ENCODE measurements at regions not wholly inside any gene's neighbourhood (a gene's known extent, or its start where the extent isn't known, plus 50 kb on each side); places are given as distances from the start of the nearest gene placed in this dataset.

DNA sequence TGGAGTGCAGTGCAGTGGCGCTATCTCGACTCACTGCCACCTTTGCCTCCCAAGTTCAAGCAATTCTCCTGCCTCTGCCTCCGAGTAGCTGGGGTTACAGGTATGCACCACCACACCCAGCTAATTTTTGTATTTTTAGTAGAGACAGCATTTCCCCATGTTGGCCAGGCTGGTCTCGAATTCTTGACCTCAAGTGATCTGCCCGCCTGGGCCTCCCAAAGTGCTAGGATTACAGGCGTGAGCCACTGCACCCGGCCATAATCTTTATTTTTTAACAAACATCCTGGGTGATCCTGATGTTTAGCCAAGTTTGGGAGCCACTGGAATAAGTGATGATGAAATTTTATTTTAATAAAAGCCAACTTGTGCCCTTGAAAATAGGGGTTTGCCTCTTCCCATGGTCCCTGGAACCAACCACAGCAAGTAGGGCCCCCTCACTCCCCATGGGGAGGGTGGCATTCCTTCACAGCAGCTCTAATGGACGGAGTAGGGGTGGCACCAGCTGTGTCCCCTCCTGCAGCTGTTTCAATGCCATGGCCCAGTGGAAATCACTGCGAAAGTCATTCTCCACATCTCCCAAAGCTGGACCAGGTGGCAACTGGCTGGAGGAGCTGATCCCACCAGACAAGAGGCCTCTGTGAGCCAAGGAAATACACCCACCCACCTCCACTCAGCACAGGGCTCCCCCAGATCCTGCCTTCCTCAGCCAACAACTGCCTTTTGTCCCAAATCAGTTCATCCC, 194.8 kb downstream of the ZFP36L2 start:
- DNase-seq: no peak

GRCh38 chr2:43030551-43031307, 195.7 kb downstream of the ZFP36L2 start:
- DNase-seq: no peak

DNA sequence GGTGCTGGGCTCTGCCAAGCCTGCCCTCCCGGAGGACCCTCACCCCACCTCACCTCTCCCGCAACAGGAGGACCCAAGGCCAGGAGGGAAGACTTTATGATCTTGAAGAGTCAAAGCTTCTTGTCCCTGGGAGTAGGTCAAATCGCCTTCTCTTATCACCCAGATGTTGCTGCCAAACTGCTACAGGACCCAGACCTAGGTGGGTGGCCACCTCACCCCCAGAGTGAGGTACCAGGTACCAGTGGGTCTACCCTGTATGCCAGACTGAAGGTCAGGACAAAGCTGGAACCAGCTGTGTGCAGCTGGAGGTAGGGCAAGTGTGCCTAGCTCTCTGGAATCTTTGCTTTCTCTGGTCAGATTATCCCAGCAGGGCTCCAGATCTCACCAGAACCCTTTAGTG, 197.2 kb downstream of the ZFP36L2 start:
- DNase-seq: no peak

DNA sequence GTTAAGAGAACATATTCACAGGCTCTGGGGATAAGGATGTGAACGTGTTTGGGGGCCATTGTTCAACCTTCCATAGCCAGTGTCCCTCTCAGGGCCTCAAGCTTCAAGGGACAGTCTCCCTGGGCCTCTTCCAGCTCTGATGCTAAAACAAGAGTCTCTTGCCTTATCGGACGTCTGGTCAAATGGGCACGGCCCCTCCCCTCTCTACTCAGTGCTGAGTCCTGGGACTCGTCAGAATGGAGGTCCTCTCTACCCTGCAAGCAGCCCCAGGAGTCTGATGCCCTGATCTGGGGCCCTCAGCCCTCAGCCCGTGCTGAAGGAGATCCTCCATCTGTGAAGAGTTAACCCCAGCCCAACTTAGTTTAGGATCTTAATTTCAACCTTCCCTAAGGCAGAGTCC, 198.2 kb downstream of the ZFP36L2 start:
- DNase-seq: no peak

DNA sequence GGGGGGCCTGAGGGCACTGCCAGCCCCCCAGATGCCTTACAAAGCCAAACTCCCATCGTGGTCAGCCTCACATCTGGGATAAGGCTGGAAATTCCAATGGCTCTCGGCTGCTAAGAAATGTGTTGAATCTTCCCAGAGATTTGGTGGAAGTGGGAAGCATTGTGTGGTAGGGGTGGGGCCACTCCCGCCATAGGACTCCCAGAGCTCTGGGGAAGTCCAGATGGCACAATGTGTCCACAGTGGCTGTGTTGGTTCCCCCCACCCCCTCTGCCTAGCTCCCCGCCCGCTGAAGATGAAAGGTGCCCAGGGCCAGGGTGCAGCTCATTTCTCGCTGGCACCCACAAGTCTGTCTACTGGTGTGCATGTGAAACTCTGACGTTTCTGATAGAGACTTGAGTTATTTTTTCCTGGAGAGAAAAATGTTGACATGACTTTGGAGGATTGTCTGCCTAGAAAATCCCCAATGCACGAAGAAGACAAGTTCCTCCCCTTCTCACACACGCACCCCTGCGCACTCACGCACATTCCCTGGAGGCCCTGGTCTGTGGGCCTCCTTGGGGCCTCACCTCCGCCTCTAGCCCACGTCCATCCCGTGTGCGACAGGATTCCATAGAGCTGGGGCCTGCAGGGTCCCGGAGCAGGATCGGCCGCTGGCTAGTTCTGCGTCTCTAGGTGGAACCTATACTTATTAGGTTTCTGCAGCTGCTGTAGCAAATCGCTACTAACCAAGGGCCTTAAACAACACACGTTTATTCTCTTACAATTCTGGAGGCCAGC, 199.1 kb downstream of the ZFP36L2 start:
- no peak for DNase-seq

DNA sequence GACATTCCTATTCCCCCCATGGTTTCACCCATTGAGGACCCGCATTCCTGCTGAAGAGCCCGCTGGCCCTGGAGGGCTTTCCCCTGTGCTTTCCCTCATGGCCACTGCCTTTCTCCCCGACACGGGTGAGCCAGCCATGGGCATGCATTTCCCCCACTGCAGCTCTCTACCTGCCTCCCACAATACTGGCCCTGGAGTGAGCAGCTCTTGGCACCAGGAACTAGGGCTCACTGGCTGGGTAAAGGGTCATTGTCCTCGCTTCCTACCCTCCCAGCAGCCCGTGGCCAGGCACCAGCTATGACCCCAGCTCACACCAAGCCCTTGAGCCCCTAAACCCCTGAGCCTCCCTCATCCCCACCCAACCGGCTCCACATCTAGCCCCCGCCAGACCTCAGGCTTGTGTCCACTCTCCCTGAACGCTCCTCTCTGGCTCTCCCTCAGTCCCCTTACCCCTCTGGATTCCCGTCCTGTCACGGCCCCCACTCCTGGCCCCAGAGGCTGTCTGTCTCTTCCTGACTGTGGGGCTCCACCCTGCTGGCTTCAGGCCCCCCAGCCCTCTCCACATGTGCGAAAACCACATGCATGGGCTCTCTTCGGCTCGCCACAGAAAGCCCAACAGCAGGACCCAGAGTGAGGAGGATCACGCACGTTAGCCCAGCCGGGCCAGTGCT, 199.8 kb downstream of the ZFP36L2 start:
- no peak for DNase-seq

GRCh38 chr2:43025709-43026295, 200.6 kb downstream of the ZFP36L2 start:
- no peak for DNase-seq

DNA sequence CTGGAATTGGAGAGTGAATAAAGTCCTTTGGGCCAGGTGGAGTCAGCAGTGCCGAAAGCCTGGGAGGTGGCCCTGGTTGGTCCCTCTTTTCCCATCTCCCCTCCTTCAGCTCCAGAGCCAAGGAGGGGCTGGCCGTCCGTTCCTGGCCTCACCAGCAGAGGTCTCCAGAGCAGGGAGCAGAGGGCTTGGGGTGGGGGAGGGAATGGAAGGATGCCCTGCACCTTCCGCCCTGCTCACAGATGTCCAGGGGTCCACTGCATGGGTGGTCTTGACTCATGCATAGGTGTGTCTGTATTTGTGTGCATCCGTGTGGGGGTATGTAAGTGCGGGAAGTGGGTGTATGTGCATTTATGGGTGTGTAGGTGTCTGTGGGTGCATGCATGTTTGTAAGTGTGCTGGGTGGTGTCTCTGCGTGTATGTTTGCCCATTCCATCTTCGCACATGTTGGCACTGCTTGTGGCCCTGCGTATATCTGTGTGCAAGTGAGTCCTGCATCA, 201.8 kb downstream of the ZFP36L2 start:
- DNase-seq: peak; percentile 32

DNA sequence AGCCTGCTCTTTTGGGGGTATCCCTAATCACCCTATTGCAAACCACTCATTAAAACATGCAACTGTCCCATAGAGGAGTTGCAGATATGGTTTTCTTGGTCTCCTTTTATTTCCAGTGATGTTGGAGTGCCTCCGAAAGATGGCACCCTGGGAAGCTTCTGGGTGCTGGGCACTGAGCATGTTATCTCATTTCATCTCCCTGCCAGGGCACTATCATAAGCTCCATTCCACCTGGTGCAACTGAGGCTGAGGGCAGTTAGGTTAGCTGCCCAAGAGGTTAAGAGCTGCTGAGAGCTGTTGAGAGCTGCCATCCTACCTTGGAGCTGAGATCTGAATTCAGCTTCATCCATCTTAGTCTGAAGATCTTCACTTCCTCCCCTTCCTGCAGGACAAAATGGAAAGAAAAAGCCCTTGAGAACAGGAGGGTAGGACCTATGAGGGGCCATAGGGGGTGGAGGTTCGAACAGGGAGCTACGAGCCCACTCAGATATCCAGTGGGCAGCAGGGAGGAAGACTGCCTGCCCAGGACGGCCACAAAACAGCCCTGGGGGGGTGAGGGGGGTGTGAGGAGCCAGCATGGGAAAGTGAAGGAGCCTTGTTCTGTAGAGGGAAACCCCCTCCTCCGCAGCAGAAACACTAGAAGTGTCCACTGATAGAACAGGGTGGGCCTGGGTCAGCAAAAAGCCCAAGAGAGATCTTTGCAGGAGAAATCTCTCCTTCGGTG, 202.5 kb downstream of the ZFP36L2 start:
- no peak for DNase-seq

DNA sequence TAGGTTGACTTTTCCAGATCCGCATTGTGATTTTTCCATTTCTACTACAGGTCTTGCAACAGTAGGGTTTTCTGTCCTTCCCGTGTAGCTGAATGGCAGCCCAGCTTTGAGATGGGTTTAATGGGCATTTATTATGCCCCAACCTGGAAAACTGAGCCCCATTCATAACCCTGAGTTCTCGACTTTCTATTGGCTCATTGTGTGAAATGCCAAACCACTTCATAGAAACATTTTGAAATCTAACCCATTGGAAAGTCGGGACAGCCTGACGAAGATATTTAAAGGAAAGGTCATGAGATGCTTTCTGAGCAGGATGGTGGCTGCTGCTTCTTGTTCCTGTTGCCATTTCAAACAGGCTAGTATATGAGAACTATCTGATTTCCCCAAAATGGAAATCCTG, 203.5 kb downstream of the ZFP36L2 start:
- no peak for DNase-seq

- DNase-seq: no peak
These were observed 204.5 kb downstream of the ZFP36L2 start for GRCh38 chr2:43021791-43022509.

DNA sequence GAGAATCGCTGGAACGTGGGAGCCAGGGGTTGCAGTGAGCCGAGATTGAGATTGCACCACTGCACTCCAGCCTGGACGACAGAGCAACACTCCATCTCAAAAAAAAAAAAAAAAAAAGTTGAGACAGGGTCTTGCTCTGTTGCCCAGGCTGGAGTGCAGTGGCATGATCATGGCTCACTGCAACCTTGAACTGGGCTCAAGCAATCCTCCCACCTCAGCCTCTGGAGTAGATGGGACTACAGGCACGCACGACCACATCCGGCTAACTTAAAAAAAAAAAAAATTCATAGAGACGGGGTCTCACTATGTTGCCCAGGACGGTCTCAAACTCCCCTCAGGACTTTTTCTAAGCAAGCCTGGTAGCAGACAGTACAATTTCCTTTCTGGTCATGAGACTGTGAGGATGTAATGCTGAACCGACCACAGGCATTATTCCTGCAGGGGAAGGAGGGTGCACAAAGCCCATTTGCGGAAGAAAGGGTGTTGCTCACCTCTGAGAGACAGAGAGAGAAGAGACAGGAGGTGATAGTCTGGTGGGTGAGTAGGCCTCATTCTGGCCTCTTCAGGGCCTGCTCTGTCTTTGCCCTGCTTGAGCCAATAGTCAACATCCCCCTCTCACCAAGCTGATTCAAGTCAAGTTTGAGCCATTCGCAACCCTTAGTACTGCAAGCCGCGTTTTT, 205.3 kb downstream of the ZFP36L2 start:
- no peak for DNase-seq

- DNase-seq: no peak
These were observed 206.1 kb downstream of the ZFP36L2 start for GRCh38 chr2:43020296-43020695.

GRCh38 chr2:43019536-43020183, 206.7 kb downstream of the ZFP36L2 start:
- no peak for DNase-seq

DNA sequence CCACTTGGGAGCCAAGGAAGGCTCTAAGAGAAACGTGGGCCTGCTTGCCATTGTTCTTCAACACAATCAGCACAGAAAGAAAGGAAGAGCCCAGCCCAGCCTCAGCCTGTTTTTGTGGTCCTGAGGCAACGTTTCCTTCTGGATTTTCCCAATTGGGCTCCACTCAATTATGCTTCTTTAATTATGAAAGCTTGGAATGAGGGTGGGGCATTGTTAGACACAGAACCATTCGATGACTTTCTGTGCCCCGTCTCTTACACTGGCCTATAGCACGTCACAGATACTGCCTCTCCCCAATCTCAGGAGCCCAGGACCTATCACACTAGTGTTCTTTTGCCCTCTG, 207.4 kb downstream of the ZFP36L2 start:
- DNase-seq: no peak

DNA sequence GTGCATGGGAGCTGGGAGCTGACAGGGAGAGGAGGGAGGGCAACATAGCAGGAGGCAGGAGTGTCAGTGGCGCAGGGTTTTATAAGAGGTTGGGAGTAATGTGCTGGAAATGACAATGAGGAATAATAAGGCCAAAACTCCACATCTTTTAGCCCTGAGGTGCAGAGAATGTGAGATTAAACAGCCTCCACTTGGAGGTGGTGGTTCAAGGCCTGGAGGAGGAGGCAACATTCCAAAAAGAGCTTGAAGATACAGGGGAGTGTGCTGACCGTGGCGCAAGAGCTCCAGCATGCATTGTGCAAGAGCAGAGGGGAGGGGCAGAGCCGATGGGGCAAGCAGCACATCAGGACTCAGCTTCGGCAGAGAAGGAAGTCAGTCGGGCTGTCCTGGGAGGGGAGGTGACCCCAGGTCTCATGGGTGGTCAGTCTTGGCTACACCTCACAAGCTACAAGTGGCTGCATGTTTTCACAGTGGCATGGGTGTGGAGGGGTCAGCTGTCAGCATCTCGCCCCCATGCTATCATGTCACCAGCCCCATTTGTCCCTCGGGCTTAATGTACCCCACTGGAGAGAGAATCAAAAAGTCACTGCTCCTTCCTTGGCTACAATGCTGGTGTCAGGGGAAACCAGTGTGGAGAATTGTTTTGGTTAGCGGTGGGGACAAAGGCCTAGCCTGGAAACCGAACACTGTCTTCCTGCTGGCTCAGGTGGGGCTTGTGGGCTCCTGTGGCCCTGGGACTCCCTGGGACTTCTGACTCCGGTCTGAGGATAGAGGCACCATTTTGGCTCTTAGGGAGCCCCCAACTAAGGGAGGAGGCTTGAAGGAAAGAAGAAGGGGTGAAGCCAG, 208.0 kb downstream of the ZFP36L2 start:
- no peak for DNase-seq

DNA sequence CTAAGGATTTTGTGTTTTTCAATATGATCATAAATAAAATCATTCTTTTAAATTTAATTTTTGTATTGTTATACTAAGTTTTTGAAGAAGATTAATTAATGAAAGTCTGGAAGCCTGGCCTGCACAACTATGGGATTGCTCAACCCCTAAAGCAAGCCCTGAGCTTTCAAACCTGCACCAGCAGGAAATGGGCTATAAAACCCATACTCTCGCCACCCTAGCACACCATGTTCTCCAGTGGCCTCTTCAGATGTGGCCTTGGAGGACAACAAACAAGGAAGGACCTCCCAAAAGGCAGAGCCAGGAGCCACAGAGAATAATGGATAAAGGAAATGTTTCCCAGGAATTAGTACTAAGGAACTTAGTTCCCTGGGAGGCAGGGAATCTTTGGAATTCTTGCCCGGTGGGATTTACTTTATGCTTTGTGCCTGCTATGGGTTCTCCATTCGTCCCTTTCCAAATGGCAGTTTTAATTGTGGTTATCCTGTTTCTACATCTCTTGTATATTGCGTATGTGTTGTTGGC, 212.5 kb downstream of the ZFP36L2 start:
- no peak for DNase-seq

DNA sequence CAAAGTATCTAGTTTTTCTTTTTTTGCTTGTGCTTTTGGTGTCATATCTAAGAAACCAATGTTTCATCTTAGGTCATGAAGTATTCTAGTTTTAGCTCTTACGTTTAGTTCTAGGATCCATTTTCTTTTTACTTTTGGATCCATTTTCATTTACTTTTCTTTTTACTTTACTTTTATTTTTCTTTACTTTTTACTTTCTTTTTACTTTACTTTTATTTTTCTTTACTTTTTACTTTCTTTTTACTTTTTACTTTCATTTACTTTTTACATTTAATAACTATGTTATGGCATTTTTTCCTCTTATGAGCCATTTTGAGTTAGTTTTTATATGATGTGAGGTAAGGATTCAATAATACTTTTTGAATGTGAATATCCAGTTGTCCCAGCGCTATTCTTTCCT, 213.4 kb downstream of the ZFP36L2 start:
- no peak for DNase-seq

GRCh38 chr2:43011158-43011491, 215.3 kb downstream of the ZFP36L2 start:
- DNase-seq: no peak
